GM18867 (cell line): ENCODE measurements at regions not wholly inside any gene's neighbourhood (a gene's known extent, or its start where the extent isn't known, plus 50 kb on each side); places are given as distances from the start of the nearest gene placed in this dataset.
"Not testable (repeated sequence)": the region's sequence is repeated elsewhere in the genome, so short reads cannot be mapped to it uniquely, and the experiment has no call there.

Source experiments
- ATAC-seq: cut with Tn5 transposase; IDR thresholded peaks from one replicate; pipeline ENCODE4 v1.9.1; 2021; ENCODE audit warnings: mild to moderate bottlenecking, moderate library complexity; ENCODE audit not compliant: unreplicated experiment

DNA sequence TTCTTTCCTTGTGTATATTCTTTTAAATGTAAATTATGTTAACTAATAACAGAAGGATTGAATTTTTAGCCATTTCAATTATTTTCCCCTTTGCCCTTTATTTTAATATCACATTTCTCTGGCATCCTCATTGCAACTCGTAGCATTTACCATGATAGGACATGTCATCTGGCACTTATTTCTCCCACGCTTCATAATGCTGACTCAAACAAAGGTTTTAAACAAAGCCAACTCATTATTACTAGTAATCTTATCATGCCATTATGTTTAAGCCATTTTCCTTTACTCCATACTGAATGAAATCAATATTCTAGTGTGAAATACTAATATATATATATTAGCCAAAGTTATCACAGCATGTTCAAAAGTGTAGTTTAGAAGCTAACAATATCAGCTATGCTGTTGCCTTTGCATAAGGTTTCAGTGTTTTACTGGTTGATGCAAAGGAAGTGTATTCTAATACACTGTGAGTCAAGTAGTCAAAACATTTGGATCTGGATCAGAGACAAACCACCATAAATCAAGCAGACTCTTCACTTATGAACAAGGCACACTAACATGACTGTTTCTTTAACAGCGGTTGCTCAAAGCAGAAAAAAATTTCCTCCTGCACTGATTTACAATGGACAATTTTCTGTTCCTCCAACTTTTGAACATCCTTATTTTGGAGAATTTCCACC lies 281.6 kb downstream of the SLC7A11 start:
- no peak for ATAC-seq

DNA sequence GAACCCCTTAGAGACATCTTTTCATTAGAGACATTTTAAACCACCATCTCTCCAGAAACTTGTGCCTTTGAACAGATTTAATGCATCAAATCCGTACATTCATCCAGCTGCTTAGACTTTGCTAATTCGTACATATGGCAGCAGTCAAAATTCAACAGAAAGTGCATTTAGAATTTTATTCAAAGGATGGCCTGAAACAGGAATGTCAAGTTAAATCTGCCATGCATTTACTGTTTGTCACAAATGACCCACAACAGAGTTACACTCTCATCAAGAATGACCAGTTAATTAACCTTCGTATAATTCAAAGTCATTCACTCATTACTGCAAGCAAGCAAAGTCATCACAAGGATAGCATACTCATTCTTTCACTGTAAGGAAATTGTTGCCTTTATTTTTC lies 284.3 kb downstream of the SLC7A11 start:
- ATAC-seq: no peak

DNA sequence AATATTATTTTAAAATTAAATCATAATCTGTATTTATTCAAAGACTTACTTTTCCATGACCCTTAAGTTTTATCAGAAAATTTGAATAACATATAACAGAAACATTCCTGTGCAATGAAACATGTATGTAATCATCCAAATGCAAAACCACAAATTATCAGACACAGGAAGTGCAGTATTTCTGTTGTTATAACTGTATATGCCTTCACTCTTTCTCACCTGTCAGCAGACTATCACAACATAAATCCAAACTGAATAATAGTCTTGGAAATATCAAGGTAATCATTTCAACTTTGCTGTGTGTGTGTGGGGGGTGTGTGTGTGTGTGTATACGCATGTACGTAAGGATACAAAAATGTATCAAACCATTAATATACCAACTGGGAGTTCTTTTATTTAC lies 285.9 kb downstream of the SLC7A11 start:
- ATAC-seq: no peak

DNA sequence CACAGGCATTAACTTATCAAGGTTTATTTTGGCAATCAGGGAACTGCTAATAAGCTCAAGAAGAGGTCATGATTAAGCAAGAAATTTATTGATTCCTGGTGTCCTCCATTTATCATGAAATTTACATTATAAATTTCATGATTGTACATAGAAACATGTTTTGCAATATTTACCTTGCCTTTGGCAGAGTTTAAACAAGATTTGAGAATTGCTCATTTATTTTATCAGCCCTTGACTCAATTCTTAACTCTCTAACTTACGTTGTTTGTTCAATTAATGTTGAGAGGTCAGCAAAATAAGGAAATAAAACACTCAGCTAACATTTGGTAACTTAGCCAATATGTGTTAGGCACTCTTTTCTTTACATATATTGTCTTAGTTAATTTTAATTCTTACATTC lies 286.6 kb downstream of the SLC7A11 start:
- ATAC-seq: no peak

DNA sequence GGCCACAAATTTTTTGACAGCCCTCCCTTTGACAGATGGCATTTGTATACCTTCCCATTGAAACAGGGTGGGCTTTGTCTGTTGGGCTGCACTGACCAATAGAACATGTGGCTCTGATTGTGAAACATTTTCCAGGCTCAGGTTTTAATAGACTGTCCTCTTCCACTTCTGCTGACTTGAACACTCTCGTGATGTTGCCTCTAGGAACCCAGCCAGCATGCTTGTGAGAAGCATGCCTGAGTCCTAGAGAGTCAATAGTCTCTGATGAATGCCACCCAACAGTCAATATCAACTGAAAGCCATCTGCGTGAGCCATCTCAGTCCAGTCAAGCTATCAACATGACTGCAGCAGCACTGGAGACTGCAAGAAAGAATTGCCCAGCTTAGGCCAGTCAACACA lies 290.0 kb downstream of the SLC7A11 start:
- no peak for ATAC-seq

DNA sequence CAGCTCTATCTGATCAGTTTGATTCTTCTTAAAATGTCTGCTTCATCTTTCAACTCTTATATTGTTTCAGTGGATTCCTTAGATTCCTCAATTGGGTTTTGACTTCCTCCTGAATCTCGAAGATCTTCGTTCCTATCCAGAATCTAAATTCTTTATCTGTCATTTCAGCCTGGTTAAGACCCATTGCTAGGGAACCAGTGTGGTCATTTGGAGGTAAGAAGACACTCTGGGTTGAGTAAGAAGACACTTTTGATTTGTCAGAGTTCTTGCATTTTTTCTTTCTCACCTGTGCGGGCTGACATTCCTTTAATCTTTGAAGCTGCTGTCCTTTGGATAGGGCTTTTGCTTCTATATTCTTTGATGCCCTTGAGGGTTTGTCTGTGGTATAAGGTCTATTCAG lies 291.9 kb downstream of the SLC7A11 start:
- ATAC-seq: no peak

DNA sequence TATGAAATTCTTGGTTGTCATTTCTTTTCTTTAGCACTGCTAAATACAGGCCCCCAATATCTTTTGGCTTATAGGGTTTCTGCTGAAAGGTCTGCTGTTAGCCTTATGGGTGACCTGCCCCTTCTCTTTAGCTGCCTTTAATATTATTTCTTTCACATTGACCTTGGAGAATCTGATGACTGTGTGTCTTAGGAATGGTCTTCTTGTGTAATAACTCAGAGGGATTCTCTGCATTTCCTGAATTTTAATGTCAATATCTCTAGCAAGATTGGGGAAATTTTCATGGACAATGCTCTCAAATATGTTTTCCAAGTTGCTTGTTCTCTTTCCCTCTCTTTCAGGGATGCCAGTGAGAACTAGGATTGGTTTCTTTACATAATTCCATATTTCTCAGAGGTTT lies 292.4 kb downstream of the SLC7A11 start:
- no peak for ATAC-seq

DNA sequence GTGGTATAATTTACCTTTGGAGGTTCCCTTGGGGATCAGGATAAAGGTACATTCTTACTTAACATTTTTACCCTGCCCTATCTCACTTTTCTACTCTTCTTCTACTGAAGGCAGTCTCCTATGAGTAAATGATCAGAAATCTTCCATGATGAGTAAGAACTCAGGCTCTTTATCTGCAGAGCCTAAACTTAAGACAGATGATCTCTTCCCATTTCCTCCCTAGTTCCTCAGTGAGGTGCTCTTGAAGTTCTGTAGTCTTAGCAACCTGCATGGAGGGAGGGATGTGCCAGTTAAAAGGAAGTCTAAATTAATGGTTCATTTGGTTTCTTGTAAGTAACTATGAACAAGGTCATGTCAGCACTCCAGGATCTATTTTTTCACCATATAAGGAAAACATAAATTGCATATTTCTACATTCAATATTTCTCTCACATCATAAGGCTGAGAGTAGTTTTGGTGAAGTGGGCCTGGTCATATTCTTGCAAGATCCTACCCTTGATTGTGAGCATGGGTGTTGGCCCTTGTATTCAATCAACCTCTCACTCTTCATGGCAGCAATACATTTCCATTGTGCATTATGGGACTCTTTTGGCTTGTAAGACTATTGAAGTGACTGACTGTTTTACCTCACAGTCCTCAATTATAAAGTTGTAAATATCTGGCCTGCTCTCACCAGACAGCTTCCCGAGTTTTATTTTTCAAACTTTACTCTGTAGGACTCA lies 295.5 kb downstream of the SLC7A11 start:
- no peak for ATAC-seq

DNA sequence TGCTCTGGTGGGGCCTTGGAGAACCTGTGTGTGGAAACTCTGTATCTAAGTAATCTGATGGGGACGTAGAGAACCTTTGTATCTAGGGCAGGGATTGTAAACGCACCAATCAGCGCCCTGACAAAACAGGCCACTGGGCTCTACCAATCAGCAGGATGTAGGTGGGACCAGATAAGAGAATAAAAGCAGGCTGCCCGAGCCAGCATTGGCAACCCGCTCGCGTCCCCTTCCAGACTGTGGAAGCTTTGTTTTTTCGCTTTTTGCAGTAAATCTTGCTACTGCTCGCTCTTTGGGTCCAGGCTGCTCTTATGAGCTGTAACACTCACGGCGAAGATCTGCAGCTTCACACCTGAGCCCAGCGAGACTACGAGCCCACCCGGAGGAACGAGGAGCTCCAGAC lies 299.3 kb downstream of the SLC7A11 start:
- ATAC-seq: not testable (repeated sequence)

DNA sequence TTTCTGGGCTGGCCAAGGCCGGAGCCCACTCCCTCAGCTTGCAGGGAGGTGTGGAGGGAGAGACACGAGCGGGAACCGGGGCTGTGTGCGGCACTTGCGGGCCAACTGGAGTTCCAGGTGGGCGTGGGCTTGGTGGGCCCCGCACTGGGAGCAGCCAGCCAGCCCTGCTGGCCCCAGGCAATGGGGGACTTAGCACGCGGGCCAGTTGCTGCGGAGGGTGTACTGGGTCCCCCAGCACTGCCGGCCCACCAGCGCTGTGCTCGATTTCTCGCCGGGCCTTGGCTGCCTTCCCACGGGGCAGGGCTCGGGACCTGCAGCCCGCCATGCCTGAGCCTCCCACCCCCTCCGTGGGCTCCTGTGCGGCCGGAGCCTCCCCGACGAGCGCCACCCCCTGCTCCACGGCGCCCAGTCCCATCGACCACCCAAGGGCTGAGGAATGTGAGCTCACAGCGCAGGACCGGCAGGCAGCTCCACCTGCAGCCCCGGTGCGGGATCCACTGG lies 300.1 kb downstream of the SLC7A11 start:
- ATAC-seq: not testable (repeated sequence)

DNA sequence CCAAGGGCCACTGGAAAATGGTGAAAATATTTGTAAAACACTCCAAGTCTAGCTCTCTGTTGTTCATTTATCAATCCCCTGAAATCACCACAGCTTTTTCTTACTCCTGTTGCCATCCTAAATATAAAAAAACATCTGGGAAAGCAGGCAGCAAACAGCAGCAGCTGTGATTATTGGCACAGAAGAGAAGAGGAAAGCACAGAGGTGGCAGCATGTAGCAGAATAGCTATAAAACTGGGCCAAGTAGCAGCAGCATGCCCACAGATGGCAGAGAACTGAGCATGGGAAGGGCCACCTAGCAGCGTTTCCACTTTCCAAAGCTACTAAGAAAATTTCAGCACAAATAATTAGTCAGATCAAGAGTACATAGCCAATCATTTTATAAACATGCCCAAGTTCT lies 307.2 kb downstream of the SLC7A11 start:
- no peak for ATAC-seq

DNA sequence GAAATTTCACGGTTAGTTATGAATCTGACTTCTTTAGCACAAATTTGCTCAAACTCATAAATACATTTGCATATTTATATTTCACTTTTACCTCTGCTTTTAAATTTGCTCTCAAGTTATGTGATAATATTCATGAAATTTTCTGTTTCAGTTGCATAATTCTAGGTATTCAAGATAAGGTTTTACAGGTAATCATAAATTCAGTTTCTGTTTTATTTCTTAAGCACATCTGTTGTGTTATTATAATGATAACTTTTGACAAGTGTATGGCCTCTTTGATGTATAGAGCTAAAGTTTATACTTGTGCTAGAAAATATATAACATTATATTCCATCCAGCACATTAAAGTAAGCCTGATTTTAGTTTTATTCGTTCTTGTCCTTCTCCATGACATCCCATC lies 308.1 kb downstream of the SLC7A11 start:
- no peak for ATAC-seq

DNA sequence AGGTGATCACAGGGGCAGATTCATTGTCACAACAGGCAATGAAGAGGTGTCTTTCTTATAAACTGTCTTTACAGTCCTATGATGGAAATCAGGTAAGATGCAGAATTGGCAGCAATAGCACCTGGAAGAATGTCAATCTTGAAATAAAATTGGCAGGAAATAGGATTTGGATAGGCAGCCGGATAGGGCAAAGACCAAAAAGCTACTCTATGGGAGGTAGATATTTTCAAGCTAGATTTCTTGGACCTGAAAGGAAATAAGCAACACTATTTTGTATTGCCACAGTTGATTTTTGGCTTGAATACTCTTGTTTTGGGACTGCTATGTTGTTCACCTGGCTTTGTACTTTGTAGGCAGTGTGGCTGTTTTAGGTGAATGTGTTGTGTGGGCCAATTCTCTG lies 314.2 kb downstream of the SLC7A11 start:
- no peak for ATAC-seq

DNA sequence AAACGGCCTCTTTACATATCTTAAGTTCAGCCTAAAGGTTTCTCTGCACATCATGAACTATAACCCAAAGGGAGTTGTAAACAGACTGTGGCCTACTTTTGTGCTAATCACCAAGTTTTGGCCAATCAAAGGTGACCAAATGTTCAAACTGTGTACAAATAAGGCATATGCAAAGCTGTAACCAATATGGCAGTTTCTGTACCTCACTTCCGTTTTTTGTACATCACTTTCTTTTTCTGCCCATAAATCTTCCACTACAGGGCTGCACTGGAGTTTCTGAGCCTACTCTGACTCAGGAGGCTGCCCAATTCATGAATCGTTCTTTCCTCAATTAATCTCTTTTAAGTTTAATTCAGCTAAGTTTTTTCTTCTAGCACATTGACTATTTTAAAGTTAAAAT lies 318.7 kb downstream of the SLC7A11 start:
- ATAC-seq: peak; percentile 70

DNA sequence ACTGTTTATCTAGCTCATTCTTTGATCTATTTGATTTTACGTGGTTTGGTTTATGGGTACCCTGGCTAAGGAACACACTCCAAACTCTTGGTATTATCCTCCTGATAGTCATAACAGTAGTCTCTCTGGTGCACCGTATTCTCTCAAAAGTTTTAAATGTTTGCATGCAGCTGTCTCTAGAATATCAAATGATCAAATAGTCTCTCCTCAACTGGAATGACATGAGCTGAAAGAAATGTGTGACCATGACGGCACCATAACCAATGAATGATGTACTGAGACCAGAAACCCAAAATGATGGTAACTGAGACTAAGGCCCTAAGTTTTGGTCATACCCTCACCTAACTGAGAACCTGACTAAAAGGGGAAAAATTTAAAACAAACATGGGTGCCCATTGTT lies 319.4 kb downstream of the SLC7A11 start:
- no peak for ATAC-seq

DNA sequence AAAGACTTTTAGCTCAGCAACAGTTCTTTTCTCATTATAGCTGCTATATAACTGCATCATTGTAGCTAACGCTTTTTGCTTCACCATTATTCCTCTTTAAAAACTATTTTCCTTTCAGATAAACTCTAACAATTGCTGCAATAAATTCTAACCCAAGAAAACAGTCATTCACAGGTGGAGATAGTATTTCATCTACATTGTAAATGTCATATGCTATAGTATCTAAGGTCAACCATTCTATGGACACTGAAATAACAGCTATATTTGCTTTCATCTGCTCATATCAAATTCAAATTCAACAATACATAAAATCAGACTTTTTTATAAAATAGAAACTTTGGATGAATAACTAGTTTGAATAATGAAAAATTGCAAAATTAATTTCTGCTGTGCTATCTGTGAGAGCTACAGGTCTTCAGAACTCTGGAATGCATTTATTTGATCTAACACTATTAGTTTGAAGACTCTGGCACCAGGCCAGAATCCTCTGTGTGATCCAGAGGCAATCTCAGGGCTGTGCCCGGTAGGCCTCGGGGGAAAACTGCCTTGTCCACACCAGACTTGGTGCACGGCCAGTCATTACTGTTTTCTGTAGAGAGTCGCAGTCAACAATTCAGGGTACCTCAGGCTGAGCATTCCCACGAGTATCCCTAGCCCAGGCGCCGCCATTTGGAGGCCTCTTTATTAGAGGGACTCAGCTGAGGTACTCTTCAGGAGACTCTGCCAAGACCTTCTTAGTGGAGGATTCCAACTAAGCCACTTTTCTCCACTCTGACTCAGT lies 332.4 kb downstream of the SLC7A11 start:
- ATAC-seq: no peak

DNA sequence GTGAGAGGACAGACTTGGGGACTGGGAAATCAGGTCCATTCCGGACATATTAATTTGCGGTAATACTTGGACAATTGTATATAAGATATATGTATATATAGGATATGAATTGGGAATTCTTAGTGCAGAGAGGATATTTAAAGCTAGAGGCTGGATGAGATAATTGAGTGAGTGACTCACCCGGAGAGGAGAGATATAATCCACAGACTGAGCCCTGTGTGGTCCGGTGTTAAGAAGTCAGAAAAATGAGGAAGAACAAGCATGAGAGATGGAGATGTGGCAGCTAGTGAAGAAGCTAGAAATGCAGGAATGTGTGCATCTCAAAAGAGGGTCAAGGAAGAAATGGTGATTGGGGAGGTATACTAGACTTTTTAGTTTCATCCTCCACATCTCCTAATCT lies 336.2 kb downstream of the SLC7A11 start:
- ATAC-seq: no peak

DNA sequence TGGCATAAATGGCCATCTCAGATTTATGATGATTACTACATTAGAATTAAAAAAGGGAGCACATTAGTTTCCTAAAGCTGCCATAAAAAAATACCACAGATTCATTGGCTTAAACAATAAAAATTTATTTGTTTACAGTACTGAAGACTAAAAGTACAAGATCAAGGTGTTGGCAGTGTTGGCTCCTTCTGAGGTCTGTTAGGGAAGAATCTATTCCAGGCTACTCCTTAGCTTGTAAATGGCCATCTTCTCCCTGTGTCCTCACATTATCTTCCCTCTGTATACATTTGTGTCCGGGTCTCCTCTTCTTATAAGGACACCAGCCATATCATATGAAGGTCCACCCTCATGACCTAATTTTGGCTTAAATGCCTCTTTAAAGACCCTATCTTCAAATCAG lies 341.0 kb downstream of the SLC7A11 start:
- ATAC-seq: no peak

DNA sequence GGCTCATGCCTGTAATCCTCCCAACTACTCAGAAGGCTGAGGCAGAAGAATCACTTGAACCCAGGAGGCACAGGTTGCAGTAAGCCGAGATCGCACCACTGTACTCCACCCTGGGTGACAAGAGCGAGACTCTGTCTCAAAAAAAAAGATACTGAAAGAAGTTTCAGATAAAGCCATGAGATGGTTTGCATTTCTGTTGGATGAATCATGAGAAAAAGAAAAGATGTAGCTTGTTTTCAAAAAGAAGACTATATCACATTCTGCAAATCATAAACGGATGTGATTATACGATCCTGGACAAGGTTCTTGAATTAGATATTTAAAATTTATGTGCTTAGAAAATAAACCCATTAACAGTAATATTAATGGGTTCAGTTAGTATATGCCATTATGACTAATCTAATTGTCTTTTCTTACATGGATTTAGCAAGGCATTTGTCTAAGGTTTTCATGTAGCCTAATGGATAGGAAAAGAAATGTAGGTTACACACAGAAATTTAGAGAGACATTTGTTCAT lies 345.9 kb downstream of the SLC7A11 start:
- ATAC-seq: no peak

DNA sequence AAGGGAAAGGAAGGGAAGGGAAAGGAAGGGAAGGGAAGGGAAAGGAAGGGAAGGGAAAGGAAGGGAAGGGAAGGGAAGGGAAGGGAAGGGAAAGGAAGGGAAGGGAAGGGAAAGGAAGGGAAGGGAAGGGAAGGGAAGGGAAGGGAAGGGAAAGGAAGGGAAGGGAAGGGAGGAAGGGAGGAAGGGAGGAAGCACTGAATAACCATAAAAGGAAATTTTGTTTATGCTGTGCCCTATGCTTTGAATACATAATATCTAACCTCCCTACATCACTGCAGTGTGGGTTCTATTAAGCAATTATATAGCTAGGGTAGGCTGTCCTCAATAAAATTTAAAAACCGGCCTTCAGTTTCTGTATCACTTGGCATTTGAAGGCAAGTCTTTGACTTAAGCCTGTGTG lies 346.6 kb downstream of the SLC7A11 start:
- ATAC-seq: not testable (repeated sequence)

DNA sequence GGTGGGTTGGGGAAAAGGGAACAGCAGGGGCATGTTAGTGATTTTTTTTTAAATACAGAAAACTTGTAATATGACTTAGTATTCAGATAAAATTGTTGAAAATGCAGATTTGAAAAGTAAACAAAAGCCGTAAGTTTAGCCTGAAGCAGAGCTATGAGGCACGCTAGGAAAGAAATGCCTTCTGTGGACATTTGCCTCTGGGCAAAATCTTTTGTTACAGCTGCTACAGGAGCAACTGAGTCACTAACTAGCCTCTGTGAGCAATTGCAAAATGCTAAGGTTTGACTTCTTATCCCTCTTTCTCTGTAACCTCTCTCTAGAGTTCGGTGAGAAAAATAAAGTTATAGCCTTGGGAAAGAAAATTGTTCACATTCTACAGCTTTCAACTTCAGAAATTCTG lies 350.0 kb downstream of the SLC7A11 start:
- no peak for ATAC-seq

DNA sequence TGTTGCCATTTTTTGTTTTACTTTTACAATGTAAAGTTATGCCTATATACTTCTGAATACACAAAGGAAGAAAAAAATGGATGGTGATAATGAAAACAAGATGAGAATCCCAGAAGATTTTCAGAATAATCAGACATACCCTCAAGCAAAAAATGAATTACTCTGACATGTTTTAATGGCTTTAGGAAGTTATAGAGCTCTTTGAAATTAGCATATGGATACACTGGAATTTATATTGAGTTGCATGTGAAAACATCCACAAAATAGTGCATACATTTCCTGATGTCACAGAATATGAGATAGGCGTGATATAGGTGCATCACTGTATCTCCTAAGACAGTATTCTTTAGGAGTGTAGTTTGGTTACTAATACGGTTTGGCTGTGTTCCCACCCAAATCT lies 351.3 kb downstream of the SLC7A11 start:
- no peak for ATAC-seq
